Transverse colon (tissue), 4 donors: ENCODE measurements at regions not wholly inside any gene's neighbourhood (a gene's known extent, or its start where the extent isn't known, plus 50 kb on each side); places are given as distances from the start of the nearest gene placed in this dataset.

ENCODE experiments used
- DNase-seq: peaks from one replicate; pipeline ENCODE4 v3.0.0-alpha.2; 2019
- H3K27ac ChIP-seq, 4 donors: fragments of 200-600 bp; sonication (generic); 2 replicates each; pipeline ENCODE4 v1.5.1; 2016 to 2018; ENCODE audit warnings: inconsistent platforms in 4 of 4
- H3K27me3 ChIP-seq: fragments of 200-600 bp; sonication (generic); 2 replicates; pipeline ENCODE4 v1.5.1; 2017; ENCODE audit warnings: inconsistent platforms
- H3K36me3 ChIP-seq, 4 donors: fragments of 200-600 bp; sonication (generic); 2 replicates each; pipeline ENCODE4 v1.5.1; 2017 to 2019; ENCODE audit warnings: inconsistent platforms in 4 of 4
- H3K4me1 ChIP-seq, 4 donors: fragments of 200-600 bp; sonication (generic); 2 replicates each; pipeline ENCODE4 v1.5.1; 2017 to 2020; ENCODE audit warnings: inconsistent platforms in 4 of 4
- H3K4me3 ChIP-seq, 4 donors: fragments of 200-600 bp; sonication (generic); 1 replicate in 1 of 4; 2 replicates in 3 of 4; pipeline versions ENCODE4 v1.5.1 to v1.6.1; 2017 to 2019; ENCODE audit warnings: inconsistent platforms in 4 of 4
- H3K9me3 ChIP-seq, 2 donors: fragments of 200-600 bp; sonication (generic); 2 replicates each; pipeline ENCODE4 v1.5.1; 2017 to 2019; ENCODE audit warnings: inconsistent platforms in 2 of 2
- EP300 ChIP-seq: sonication (generic); formaldehyde crosslinking; IDR thresholded peaks from one replicate; pipeline ENCODE4 v1.6.1; 2017; ENCODE audit warnings: antibody characterized with exemption, low read depth
- POLR2A ChIP-seq: fragments of 450-650 bp; IDR thresholded peaks from one replicate; pipeline ENCODE4 v1.6.1; 2016; ENCODE audit warnings: antibody characterized with exemption, mild to moderate bottlenecking, moderate library complexity
- POLR2AphosphoS5 ChIP-seq, 3 donors: sonication (generic); formaldehyde crosslinking; IDR thresholded peaks; one replicate each; pipeline ENCODE4 v1.6.1; 2016; ENCODE audit warnings: antibody characterized with exemption in 3 of 3
- WGBS, 2 donors: methylation state at CpG; one replicate each; pipeline ENCODE4 v1.1.5; 2018; ENCODE audit warnings: low coverage in 1 of 2; 5-methylcytosine and 5-hydroxymethylcytosine counted together
- in situ Hi-C, 4 donors: fragments of 200-750 bp; cut with MboI; loops; one replicate each; pipeline versions ENCODE4 v1.15.0 to v1.15.1; 2017; ENCODE audit warnings: low sequenced_read_pairs in 3 of 4, low pct_ligation_motif_present in 1 of 4, low pct_unique_long_range_greater_than_20kb in 1 of 4
- intact Hi-C: fragments of 100-400 bp; cut with DNase I; formaldehyde crosslinking; loops from one replicate; pipeline ENCODE4 v1.15.1; 2023; ENCODE audit warnings: low total_unique reads
- TF ChIP-seq, protein P1 (sequence below), 5 experiments: fragments of 200-600 bp in 3 of 5; fragments of 450-650 bp in 2 of 5; sonication (generic) in 3 of 5; IDR thresholded peaks; 1 replicate in 2 of 5; 2 replicates in 3 of 5; pipeline ENCODE4 v1.5.1; 2016 to 2017; ENCODE audit warnings: antibody characterized with exemption in 5 of 5, inconsistent platforms in 3 of 5, mild to moderate bottlenecking in 2 of 5, moderate library complexity in 1 of 5

DNA sequence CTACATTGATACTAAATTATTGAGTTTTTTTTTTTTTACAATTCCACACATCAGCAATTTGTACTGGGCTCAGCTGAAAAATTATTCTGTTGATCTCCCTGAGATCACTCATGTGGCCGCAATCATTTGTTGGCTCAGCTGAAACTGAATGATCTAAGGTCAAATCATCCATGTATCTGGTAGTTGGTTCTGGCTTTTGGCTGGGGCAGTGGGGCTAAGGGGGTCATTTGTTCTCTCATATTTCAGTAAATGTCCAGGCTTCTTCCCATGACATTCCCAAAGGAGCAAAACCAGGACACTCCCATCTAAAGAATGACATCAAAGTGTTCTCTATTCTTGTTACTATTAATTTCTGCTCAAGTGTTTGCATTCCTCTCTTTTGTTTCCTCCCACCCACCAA, 806.7 kb upstream of the ADGRL2 start:
- in situ Hi-C loops = no loop called here
- no peaks in the 10 kb centered on the region for H3K9me3 ChIP-seq
- DNase-seq = no peak
- no peaks in the 10 kb centered on the region for H3K36me3 ChIP-seq
- TF ChIP-seq, protein P1, sequence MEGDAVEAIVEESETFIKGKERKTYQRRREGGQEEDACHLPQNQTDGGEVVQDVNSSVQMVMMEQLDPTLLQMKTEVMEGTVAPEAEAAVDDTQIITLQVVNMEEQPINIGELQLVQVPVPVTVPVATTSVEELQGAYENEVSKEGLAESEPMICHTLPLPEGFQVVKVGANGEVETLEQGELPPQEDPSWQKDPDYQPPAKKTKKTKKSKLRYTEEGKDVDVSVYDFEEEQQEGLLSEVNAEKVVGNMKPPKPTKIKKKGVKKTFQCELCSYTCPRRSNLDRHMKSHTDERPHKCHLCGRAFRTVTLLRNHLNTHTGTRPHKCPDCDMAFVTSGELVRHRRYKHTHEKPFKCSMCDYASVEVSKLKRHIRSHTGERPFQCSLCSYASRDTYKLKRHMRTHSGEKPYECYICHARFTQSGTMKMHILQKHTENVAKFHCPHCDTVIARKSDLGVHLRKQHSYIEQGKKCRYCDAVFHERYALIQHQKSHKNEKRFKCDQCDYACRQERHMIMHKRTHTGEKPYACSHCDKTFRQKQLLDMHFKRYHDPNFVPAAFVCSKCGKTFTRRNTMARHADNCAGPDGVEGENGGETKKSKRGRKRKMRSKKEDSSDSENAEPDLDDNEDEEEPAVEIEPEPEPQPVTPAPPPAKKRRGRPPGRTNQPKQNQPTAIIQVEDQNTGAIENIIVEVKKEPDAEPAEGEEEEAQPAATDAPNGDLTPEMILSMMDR (IDR thresholded peaks at IDR 0.05) = no peak
- TF ChIP-seq POLR2AphosphoS5 (IDR thresholded peaks at IDR 0.05) = no peak
- no peak for TF ChIP-seq POLR2A
- TF ChIP-seq EP300 = no peak
- WGBS, 2 donors = 88% methylated on average over 1 of the region's 1 CpG; no CpG with 5 or more reads in 1 of the 2 donors
- intact Hi-C loops = no loop called here
- no peak overlapping the region for H3K27ac ChIP-seq
- no peaks in the 10 kb centered on the region for H3K4me1 ChIP-seq
- H3K4me3 ChIP-seq = no peak overlapping the region
- no peaks in the 10 kb centered on the region for H3K27me3 ChIP-seq

DNA sequence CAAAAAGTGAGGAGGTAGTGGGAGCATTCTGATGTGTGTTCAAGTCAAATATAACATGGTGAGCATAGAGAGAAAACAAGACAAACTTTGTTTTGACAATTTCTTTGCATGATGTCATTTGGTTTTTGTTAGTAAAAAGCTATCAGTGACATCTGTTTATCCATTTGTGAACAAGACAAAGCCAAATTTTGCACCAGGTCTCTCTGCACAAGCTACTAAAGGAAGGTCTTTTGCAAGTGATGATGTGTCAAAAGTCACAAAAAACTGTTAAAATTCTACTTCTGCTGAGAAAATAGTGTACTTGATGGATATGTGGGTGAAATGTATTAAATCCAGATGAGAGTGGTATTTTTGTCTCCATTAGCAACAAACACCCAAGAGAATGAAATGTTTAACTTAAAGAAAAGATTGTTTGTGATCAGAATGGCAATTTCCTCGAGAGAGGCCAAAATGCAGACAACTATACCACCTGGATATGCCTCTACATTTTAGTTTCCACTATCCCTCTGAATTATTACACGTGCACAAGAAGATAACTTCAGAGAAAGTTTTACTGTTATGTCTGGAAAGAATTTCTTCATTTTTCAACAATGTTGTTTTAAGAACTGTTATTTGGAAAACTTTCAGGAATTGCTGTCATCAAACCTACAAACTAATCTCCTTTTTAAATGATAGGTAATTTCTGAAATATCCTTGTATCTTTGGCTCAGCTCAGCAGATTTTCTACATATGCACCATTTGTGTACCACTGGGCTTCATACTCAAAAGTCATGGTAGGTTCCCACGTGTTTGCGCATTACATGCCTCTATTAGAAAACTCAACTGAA, 807.4 kb upstream of the ADGRL2 start:
- DNase-seq = no peak
- Histone ChIP-seq H3K36me3 (no peaks in the 10 kb centered on the region), H3K4me3 (no peak overlapping the region), H3K27me3 (no peaks in the 10 kb centered on the region), H3K4me1 (no peaks in the 10 kb centered on the region), H3K27ac (no peak overlapping the region), H3K9me3 (no peaks in the 10 kb centered on the region)
- TF ChIP-seq EP300 = no peak
- TF ChIP-seq, protein P1 (IDR thresholded peaks at IDR 0.05) = no peak
- TF ChIP-seq POLR2A = no peak
- no peak for TF ChIP-seq POLR2AphosphoS5 (IDR thresholded peaks at IDR 0.05)
- in situ Hi-C loops = no loop called here
- 72 to 82% methylated on average over 4 of the region's 4 CpGs for WGBS, 2 donors
- intact Hi-C loops = no loop called here

DNA sequence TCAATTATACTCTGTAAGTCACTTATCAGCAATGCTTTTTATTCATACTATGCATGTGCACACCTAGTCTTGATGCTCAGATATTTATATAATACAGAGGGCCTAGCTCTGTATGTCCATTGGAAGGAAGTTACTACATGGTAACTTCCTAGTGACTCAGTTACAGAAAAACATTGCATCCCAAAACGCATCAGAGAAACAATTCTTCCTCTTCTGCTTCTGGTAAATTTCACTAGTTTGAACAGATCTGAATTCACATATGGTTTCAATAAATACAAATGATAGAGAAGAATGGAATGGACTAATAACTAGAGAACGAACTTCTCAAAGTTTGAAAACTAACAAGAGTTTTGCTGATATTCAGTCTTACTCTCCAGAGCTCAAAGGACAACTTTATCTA, 811.3 kb upstream of the ADGRL2 start:
- TF ChIP-seq EP300 (no peak), POLR2AphosphoS5 (IDR thresholded peaks at IDR 0.05) (no peak), POLR2A (no peak)
- TF ChIP-seq, protein P1 (IDR thresholded peaks at IDR 0.05) = no peak
- in situ Hi-C loops = no loop called here

DNA sequence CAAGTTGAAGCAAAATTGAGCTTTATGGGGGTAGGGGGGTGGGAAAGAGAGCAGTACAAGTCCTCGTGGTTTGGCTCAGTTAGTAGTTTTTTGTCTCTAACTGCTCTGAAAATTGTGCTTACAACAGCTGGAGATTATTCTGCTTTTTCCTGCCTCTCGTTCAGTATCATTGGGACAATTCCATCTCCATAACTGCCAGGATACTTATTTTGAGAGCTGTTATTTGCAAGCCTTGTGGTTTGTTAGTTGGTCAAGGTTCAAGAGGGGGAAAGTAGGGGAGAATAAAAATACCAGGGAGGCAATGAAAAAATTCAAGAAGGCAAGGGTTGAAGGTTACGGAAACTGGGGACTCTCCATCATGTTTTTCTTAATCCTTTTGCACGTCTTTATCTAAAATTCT, 811.8 kb upstream of the ADGRL2 start:
- Histone ChIP-seq H3K4me1 (no peaks in the 10 kb centered on the region), H3K4me3 (no peak overlapping the region), H3K27me3 (no peaks in the 10 kb centered on the region), H3K9me3 (no peaks in the 10 kb centered on the region), H3K36me3 (no peaks in the 10 kb centered on the region), H3K27ac (no peak overlapping the region)
- DNase-seq = no peak
- 45 to 47% methylated on average over 4 of the region's 4 CpGs for WGBS, 2 donors
- TF ChIP-seq POLR2A = no peak
- no peak for TF ChIP-seq EP300
- TF ChIP-seq, protein P1 (IDR thresholded peaks at IDR 0.05) = no peak
- no peak for TF ChIP-seq POLR2AphosphoS5 (IDR thresholded peaks at IDR 0.05)
- intact Hi-C loops (no loop called here), in situ Hi-C loops (no loop called here)

More for the DNA sequence above, 811.3 kb upstream of the ADGRL2 start:
- intact Hi-C loops = no loop called here
- Histone ChIP-seq H3K4me3 (no peak overlapping the region), H3K27ac (no peak overlapping the region), H3K27me3 (no peaks in the 10 kb centered on the region), H3K9me3 (no peaks in the 10 kb centered on the region), H3K36me3 (no peaks in the 10 kb centered on the region), H3K4me1 (no peaks in the 10 kb centered on the region)
- 70 to 83% methylated on average over 2 of the region's 2 CpGs for WGBS, 2 donors
- no peak for DNase-seq
